ENCODE measurements at regions not wholly inside any gene's neighbourhood (a gene's known extent, or its start where the extent isn't known, plus 50 kb on each side); places are given as distances from the start of the nearest gene placed in this dataset.

DNA sequence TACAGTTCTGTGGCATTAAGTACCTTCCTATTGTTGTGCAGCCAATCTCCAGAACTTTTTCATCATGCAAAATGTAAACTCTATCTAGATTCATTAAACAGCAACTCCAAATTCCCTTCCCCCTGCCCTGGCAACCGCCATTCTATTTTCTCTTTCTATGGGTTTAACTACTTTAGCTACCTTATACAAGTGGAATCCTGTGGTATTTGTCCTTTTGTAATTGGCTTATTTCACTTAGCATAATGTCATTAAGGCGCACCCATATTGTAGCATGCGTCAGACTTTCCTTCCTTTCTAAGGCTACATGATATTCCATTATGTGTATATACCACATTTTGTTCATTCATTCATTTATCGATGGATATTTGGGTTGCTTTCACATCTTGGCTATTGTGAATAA lies 142.4 kb downstream of the CAAP1 start:
- H3K9me3 ChIP-seq (ENCODE audit: control insufficient read depth, insufficient read depth, low read length): no peaks in the 10 kb centered on the region
- DNase-seq (ENCODE audit: low read depth, low spot score): no peak
- no peak overlapping the region for H3K4me3 ChIP-seq (ENCODE audit: low read depth, low read length)
- ChIA-PET CTCF (no interaction called here), POLR2A (no interaction called here)
- TF ChIP-seq, protein P1, sequence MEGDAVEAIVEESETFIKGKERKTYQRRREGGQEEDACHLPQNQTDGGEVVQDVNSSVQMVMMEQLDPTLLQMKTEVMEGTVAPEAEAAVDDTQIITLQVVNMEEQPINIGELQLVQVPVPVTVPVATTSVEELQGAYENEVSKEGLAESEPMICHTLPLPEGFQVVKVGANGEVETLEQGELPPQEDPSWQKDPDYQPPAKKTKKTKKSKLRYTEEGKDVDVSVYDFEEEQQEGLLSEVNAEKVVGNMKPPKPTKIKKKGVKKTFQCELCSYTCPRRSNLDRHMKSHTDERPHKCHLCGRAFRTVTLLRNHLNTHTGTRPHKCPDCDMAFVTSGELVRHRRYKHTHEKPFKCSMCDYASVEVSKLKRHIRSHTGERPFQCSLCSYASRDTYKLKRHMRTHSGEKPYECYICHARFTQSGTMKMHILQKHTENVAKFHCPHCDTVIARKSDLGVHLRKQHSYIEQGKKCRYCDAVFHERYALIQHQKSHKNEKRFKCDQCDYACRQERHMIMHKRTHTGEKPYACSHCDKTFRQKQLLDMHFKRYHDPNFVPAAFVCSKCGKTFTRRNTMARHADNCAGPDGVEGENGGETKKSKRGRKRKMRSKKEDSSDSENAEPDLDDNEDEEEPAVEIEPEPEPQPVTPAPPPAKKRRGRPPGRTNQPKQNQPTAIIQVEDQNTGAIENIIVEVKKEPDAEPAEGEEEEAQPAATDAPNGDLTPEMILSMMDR (IDR thresholded peaks at IDR 0.05; ENCODE audit: low read depth, low read length): no peak
- H3K27me3 ChIP-seq (ENCODE audit: control insufficient read depth, insufficient read depth, low read length): no peaks in the 10 kb centered on the region
- H3K27ac ChIP-seq (ENCODE audit: low read depth, low read length): no peak overlapping the region

DNA sequence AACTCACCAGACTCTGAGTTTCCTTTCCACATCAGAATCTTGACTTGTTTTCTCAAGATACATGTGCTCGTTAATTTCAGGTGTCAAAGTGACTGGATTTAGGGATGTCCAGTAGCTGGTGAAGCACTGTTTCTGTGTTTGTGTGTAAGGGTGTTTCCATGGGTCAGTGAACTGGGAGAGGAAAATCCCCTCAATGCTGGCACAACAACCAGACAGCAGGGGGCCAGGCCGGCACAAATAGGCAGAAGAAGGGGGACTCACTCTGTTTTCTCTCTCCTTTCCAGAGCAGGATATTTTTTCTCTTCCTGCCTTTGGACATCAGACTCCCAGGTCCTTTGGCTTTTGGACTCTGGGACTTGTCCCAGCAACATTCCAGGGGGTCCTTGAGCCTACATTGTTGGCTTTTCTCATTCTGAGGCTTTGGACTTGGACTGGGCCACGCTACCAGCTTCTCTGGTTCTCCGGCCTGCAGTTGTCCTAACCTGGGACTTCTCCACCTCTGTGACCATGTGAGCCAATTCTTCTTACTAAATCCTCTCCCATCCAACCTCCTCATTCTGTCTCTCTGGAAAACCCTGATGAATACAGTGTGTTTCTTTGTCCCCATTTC lies 144.0 kb downstream of the CAAP1 start:
- no peaks in the 10 kb centered on the region for H3K27me3 ChIP-seq (ENCODE audit: control insufficient read depth, insufficient read depth, low read length)
- TF ChIP-seq, protein P1 (IDR thresholded peaks at IDR 0.05; ENCODE audit: low read depth, low read length): no peak
- H3K4me3 ChIP-seq (ENCODE audit: low read depth, low read length): no peak overlapping the region
- ChIA-PET CTCF (no interaction called here), POLR2A (no interaction called here)
- DNase-seq (ENCODE audit: low read depth, low spot score): no peak
- H3K9me3 ChIP-seq (ENCODE audit: control insufficient read depth, insufficient read depth, low read length): no peaks in the 10 kb centered on the region
- no peak overlapping the region for H3K27ac ChIP-seq (ENCODE audit: low read depth, low read length)

- POLR2A ChIA-PET: no interaction called here
- TF ChIP-seq, protein P1 (IDR thresholded peaks at IDR 0.05; ENCODE audit: low read depth, low read length): no peak
Observed at GRCh38 chr9:26747611-26748010, 145.0 kb downstream of the CAAP1 start.

GRCh38 chr9:26746357-26747072 lies 146.1 kb downstream of the CAAP1 start:
- no peak for DNase-seq (ENCODE audit: low read depth, low spot score)
- ChIA-PET CTCF (interaction anchor here (1.0 kb wide), 1 partner anchor 529 kb away, joined by 3 read pairs; no protein-coding TSS in a partner anchor), POLR2A (no interaction called here)
- Histone ChIP-seq H3K9me3 (ENCODE audit: control insufficient read depth, insufficient read depth, low read length) (no peaks in the 10 kb centered on the region), H3K27me3 (ENCODE audit: control insufficient read depth, insufficient read depth, low read length) (no peaks in the 10 kb centered on the region), H3K4me3 (ENCODE audit: low read depth, low read length) (no peak overlapping the region), H3K27ac (ENCODE audit: low read depth, low read length) (no peak overlapping the region)
- TF ChIP-seq, protein P1 (IDR thresholded peaks at IDR 0.05; ENCODE audit: low read depth, low read length): no peak

More at GRCh38 chr9:26747611-26748010, 145.0 kb downstream of the CAAP1 start:
- Histone ChIP-seq H3K27me3 (ENCODE audit: control insufficient read depth, insufficient read depth, low read length) (no peaks in the 10 kb centered on the region), H3K4me3 (ENCODE audit: low read depth, low read length) (no peak overlapping the region), H3K9me3 (ENCODE audit: control insufficient read depth, insufficient read depth, low read length) (no peaks in the 10 kb centered on the region), H3K27ac (ENCODE audit: low read depth, low read length) (no peak overlapping the region)
- no peak for DNase-seq (ENCODE audit: low read depth, low spot score)
- CTCF ChIA-PET: no interaction called here

GRCh38 chr9:26745111-26745510 lies 147.5 kb downstream of the CAAP1 start:
- Histone ChIP-seq H3K9me3 (ENCODE audit: control insufficient read depth, insufficient read depth, low read length) (no peaks in the 10 kb centered on the region), H3K27ac (ENCODE audit: low read depth, low read length) (no peak overlapping the region), H3K27me3 (ENCODE audit: control insufficient read depth, insufficient read depth, low read length) (no peaks in the 10 kb centered on the region), H3K4me3 (ENCODE audit: low read depth, low read length) (no peak overlapping the region)
- POLR2A ChIA-PET: no interaction called here
- CTCF ChIA-PET: no interaction called here
- TF ChIP-seq, protein P1 (IDR thresholded peaks at IDR 0.05; ENCODE audit: low read depth, low read length): no peak
- DNase-seq (ENCODE audit: low read depth, low spot score): no peak

Data from AG04450 (cell line).